ENCODE measurements at regions not wholly inside any gene's neighbourhood (a gene's known extent, or its start where the extent isn't known, plus 50 kb on each side); places are given as distances from the start of the nearest gene placed in this dataset.

DNA sequence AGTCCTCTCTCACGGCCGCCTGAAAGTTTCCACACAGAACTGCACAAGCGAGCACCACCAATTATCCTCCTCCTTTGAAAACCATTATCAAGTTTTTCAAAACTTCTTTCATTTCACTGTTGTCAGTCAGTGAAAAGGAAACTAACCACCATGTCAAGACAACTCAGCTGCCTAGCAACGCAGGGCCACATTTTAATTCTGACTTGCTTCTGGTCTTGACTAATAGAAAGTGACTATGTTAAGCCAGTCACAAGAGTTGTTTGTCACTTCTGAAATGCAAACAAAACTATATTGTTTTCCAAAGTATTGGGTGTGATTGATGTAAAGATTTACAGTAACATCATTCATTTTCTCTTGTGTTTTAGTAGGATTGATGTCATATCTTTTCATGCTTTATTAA, 612.8 kb upstream of the AGTR1 start:
- no peak for DNase-seq
- ATAC-seq = no peak
- intact Hi-C loops (cut with micrococcal nuclease) = no loop called here

DNA sequence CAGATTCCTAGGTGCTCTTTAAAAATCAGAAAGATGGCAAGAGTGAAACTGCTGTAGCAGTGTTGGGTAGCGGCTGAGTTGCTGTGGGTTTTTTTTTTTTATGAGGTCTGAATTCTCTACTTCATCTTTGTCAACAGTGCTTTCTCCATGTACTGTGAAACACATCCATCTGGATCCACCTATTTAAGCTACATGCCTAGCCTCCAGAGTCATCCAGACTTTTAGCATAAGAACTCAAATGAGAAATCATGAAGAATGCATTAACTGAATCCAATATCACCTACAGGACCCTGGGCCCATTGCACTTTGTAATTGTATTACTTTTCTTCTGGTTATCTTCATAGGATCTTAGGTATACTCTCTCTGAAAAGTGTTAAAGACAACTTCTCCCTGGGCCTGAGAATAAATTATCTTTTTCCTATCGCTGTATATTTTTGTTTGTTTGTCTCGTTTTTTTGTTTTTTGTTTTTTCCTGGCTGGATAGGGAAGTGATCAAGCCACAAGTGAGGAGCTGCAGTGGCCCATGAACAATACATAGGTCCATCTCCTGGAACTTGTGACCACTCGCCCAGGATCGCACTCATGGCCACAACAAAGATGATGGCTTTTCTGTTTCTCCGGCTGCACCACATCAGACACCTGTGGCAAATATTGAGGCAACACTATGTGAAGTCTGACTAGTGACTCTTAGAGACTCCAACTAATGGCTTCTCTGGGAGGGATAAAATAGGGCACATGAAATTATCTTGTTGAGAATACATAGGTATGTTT, 609.9 kb upstream of the AGTR1 start:
- ATAC-seq (no peak), DNase-seq (no peak)
- intact Hi-C loops (cut with micrococcal nuclease) = no loop called here

DNA sequence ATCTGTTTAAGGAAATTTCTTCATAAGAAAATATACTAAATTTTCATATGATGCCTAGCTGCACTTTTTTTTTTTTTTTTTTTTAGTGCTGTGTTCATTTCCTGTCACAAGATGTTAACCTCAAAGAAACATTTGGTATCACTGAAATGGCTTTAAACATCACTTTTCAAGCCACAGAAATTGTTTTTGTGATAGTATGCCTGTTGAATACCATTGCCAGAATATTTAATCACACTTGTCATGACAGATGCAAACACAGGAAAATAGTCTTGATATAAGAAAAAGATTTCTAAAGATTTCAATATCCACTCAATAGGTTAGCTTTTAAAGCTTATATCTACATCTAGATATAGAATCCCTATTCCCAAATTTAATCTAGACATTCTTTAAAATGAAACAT, 608.5 kb upstream of the AGTR1 start:
- DNase-seq = no peak
- intact Hi-C loops (cut with micrococcal nuclease) = no loop called here
- no peak for ATAC-seq

DNA sequence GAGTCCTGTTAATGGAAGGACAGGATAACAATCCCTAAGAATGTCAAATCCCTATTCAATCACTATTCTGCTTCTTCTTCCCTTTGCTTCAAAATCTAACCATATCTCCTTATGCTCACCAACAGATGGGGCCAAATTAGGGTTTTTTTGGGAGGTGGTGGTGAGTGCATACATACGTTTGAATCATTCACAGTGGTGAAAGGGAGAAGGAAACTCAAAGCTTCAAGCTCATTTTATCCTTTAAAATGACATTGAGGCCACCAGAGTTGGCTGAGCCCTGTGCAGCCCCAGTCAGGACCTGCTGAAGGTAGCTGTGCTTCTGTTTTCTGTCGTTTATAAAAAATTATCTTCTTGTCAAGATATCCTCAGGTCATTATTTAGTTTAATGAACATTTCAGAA, 607.5 kb upstream of the AGTR1 start:
- DNase-seq = no peak
- no peak for ATAC-seq
- intact Hi-C loops (cut with micrococcal nuclease) = no loop called here

DNA sequence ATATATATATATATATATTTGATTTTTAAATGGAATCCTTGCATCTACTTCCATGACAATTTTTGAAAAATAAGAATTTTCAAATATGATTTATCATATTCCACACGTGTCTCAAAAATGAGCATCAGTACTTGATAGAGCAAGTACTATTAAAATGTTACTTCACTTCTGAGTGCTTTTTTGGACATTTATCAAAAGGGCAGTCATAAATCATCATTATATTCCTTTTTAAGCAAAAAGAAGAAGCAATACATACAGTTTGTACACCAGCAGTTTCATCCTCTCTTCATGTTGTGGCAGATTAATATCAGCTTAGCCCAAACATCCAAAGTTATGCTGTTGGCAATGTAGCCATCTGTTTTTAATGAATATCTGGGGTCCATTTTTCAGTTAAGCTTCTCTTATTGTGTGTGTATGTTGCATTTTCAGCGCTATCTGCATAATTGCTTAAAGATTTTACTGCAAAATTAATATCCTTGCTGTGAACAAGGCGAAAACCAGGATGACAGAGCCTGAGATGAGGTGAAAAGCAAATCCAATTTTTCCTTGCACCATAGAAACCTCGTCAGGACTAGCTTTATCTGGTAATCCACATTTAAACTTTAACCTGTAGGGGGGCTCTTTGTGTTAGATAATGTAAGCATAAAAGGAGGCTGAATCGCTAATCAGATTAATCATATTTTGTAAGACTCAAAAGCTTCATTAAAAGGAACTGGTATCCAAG, 604.9 kb upstream of the AGTR1 start:
- intact Hi-C loops (cut with micrococcal nuclease) = no loop called here
- ATAC-seq (no peak), DNase-seq (no peak)

DNA sequence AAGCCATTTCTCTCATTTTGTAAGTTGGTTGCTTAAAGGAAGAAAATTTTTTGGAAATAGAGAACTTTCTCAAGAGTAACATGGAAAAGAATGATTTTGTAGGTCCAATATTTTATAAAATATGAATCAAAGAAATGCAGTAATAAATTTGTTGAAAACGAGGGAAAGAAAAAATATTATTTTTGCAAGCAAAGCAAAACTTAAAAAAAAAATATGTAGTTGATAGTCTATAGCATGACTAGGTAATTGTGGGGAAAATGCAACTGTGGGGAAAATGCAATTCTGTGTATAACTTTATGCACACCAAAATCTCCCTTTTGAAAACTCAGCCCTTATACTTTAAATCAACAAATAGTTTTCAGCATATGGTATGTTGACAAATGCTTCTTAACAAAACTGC, 604.0 kb upstream of the AGTR1 start:
- ATAC-seq (no peak), DNase-seq (no peak)
- intact Hi-C loops (cut with micrococcal nuclease) = no loop called here

DNA sequence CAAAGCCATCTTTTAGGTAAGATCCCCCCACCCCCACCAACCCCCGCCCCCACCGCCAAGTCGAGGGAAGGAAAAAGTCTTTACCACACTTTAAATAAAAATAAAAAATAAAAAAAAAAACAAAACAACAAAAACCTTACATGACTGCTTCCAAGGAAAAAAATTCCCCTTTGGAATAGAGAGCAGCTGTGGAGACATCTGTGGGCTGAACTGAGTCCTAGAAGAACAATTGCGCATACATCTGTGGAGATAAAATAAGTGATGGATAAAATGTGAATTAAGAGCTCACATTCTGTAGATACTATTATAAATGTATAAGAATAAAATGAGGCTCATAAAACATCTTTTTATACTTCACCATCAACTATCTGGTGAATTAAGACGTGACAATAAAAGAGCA, 601.7 kb upstream of the AGTR1 start:
- intact Hi-C loops (cut with micrococcal nuclease) = no loop called here
- DNase-seq = no peak
- no peak for ATAC-seq

DNA sequence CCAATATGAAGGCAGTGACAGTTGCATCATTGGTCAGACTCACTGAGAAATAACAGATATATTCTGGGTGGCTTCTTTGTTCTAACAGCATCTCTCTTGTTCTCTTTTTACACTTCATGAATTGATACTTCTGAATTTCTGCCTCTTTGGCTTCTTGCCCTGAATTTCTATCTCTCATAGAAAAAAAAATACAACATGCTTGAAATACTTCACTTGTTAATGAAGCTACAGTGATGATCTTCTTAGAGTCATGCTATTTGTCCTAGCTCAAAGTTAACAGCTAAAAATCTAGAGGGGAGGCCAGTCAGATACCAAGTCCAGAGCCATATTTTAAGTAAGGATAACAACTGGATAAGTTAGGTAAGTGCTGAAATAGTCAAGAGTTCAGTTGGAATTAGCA, 597.2 kb upstream of the AGTR1 start:
- intact Hi-C loops (cut with micrococcal nuclease) = no loop called here
- no peak for DNase-seq
- no peak for ATAC-seq

DNA sequence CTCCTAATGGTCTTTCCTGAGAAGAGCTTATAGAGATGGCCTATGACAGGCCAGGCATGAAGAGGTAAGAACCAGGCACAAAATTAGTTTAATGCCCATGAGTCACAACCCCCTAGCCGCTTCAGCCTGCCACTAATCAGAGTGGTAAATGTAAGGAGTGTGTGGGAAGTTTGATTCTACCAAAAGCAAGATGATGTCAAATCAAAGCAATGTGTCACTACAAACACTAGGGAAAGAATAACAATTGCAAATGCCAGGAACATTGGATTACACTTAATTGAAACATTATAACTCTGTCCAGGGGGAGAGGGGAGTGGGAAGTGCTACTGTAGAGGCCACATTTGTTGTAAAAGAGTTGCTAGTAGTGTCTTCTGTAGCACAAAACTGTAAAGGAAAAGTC, 596.6 kb upstream of the AGTR1 start:
- ATAC-seq (no peak), DNase-seq (no peak)
- intact Hi-C loops (cut with micrococcal nuclease) = no loop called here

DNA sequence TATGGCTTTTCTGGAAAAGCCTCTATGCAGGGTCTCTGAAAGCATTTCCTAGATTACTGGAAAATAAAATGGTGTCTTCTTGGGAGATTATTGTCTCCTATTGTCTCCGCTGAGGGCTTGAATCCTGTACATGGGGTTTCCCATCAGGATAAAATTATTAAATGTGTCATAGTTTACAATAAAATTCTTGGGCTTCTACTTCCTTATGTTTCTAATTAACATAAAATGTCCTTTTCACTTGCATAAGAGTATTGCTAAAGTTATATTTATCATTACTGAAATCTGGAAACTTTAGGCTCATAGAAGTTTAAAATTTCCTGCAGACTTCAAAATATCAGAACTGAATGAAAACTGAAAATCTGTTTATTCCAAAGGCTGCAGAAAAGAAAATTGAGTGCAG, 595.5 kb upstream of the AGTR1 start:
- no peak for ATAC-seq
- intact Hi-C loops (cut with micrococcal nuclease) = no loop called here
- no peak for DNase-seq

DNA sequence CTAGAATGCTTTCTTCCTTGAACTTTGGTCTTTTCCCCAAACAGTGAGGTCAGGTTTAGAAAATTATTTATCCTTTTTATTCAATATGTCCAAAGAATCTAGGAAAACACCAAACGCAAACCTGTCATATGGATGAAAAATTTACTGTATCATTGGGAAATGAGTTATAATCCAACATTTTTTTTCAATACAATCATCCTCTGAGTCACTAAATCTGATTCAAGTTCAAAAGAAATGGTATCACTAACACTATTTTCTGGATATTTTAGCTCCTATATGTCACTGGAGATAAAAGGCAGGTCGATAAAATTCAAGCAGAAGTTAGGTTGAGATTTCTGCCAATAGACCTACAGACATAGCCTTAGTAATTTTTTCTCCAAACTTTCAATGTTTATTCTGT, 591.6 kb upstream of the AGTR1 start:
- intact Hi-C loops (cut with micrococcal nuclease) = no loop called here
- ATAC-seq (no peak), DNase-seq (no peak)

DNA sequence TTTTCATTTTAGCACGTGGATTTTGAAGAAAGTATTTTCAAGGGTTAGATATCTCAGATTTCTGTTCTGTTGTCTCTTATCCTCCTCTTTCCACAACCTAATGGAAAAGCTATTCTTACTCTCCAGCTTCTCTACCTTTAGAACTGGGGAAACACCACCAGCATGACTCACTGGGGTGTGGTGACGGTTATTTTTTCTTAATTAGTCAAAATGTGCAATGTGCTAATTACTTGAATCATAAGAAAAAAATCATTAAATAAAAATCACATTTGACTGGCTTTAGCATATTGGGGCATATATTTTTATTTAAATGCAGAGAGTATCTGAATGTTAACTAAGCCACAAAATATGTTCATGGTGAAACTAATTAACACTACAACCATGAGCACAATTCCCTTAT, 570.7 kb upstream of the AGTR1 start:
- intact Hi-C loops (cut with micrococcal nuclease) = no loop called here
- no peak for ATAC-seq

DNA sequence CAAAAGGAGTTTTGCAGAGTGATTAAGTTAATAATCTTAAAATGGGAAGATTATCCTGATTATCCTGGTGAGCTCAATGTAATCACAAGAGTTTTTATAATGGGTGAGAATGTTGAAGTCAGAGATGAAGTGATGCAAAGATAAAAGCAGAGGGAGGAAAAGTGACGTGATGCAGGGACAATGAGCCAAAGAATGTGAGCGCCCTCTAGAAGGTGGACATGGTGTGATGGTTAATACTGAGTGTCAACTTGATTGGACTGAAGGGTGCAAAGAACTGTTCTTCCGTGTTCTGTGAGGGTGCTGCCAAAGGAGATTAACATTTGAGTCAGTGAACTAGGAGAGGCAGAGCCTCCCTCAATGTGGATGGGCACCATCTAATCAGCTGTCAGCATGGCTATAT, 569.6 kb upstream of the AGTR1 start:
- ATAC-seq = no peak
- no peak for DNase-seq
- intact Hi-C loops (cut with micrococcal nuclease) = no loop called here

More for the DNA sequence above, 570.7 kb upstream of the AGTR1 start:
- DNase-seq = no peak

DNA sequence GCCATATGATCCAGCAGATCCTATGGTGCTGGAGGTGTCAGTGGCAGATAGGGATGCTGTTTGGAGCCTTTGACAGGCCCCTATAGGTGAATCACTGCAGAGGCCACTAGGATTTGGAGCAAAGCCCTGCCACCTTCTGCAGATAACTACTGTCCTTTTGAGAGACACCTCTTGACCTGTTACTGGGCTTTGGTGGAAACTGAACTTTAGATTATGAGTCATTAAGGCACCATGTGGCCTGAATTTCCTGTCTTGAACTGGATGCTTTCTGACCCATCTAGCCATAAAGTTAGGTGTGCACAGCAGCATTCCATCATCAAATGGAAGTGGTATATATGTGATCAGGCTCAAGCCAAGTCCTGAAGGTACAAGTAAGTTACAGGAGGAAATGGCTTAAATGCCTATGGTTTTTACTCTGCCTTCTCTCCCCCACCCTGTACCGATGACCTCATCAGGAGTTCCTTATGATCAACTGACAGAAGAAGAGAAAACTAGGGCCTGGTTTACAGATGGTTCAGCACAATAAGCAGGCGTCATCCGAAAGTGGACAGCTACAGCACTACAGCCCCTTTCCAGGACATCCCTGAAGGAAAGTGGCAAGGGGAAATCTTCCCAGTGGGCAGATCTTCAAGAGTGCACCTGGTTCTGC, 565.6 kb upstream of the AGTR1 start:
- no peak for ATAC-seq

DNA sequence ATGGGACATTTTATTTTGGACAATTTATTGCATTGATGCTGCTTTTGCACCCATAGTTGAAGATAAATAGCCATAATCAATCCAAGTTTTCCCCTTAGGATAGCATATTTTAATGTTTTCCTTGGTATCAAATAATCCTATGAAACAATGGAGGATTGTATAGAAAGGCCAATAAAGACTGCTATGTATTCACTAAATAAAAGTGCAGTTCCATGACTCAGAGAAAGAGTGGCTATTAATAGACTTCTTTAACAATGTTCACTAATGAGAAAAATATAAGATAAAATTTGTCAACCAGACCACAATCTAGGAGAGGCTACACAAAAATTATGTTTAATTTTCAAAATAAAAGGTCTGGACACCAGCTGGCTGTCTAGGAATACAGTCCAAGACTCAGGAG, 560.9 kb upstream of the AGTR1 start:
- intact Hi-C loops (cut with micrococcal nuclease) = no loop called here
- ATAC-seq (no peak), DNase-seq (no peak)

More for the DNA sequence above, 565.6 kb upstream of the AGTR1 start:
- DNase-seq = no peak
- intact Hi-C loops (cut with micrococcal nuclease) = no loop called here

DNA sequence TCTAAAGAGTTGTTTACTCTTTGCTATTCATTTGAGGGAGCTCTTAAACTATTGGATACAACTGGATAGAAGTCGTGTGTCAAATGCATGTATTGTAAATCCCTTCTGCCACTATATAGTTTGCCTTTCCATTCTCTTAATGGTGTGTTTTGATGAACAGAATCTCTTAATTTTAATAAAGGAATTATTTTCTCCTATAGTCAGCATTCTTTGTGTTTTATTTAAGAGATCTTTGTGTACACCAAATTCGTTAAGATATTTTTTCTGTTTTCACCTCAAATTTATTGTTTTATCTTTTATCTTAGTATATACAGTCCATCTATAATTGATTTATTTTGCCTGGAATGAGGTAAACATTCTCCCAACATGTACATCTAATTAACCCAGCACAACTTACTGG, 551.5 kb upstream of the AGTR1 start:
- DNase-seq (no peak), ATAC-seq (no peak)
- intact Hi-C loops (cut with micrococcal nuclease) = no loop called here

DNA sequence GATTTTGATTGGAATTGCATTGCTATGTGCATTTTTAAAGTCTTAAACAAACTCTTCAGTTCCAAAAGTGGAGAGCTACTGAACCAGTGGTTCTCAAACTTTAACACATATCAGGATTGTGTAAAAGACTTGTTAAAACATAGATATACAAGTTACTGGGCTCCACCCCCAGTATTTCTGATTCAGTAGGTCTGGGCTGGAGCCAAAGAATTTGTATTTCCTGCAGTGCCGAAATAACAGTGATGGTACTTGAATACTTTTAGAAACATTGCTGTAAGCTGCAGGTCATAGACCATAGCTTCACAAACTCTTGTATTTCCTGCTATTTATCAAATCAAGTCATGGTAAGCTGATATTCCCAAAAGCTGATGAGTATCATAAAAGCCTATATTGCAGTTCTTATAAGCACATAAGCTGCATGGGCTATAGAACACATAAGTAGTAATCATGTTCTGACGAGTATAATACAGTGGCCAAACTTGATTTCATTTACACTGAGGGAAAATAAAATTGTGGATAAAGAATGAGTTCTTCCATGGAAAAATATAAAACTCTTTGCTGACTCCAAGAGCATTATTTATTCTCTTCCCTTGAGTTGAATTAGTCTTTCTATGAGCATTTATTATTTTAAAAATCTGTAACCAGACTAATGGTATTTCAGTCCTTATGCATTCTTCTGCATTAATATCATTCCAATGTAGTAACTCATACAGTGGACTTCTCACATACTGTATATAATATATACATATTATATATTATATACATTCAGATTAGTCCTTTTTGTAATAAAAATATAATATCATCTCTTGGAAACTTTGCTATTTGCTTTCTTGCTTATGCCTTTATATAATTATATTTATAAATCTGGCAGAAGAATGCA, 550.5 kb upstream of the AGTR1 start:
- DNase-seq = no peak
- intact Hi-C loops (cut with micrococcal nuclease) = no loop called here
- ATAC-seq = no peak

DNA sequence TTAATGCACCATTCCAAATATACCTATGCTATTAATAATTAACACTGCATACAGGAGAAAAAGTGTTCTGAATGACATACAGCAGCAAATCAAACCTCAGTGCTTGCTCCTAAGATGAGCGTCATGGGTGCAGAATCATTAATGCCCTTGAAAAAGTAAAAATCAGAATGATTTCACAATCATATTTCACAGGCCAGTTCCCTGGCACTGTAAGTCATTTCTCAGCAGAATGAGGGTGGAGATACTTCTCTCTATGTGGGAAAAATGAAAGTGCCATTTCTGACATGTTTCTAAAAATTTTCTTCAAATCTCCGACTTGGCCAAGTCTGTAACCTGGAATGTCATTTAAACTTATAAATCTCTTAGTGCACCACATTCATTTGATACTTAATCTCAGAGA, 549.8 kb upstream of the AGTR1 start:
- ATAC-seq (no peak), DNase-seq (no peak)
- intact Hi-C loops (cut with micrococcal nuclease) = no loop called here

DNA sequence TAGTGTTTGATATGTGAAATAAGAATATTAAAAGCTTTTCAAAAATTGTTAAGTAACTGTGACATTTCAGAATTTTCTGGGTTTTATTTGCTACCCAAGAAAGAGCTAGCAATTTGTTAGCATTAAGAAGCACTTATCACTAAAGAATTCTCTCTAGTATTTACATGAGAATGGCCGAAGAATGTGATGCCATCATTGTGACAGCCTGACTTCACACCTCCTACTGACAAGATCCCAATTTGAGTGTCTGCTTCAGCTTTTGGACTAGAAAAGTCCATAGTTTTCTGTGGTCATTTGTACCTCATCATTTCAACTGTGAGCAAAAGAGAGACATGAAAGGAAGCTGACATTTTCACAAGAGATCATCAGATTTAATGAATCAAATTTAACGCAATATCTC, 548.1 kb upstream of the AGTR1 start:
- ATAC-seq (no peak), DNase-seq (no peak)
- intact Hi-C loops (cut with micrococcal nuclease) = no loop called here

DNA sequence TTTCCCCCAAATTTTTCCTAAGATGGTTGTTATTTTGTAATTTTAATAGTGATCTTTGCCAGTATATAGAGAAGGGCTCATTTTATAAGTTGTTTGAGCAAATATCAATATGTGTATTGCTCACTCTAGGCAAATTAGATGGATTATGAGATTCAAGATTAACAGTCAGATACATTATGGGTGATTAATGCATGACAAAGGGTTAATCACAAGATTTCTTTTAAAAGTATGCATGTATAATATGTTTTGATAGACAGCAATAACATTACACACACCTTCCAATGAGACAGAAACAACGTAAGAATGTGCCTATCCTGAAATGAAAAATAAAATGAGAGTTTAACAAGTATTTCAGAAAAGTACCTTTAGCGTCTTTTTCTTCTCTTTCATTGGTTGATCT, 547.6 kb upstream of the AGTR1 start:
- no peak for DNase-seq
- no peak for ATAC-seq
- intact Hi-C loops (cut with micrococcal nuclease) = no loop called here
